CD4-positive, alpha-beta T cell treated with Interleukin-21 for 1 hour (primary cell): ENCODE measurements at regions not wholly inside any gene's neighbourhood (a gene's known extent, or its start where the extent isn't known, plus 50 kb on each side); places are given as distances from the start of the nearest gene placed in this dataset.
"Not testable (repeated sequence)": the region's sequence is repeated elsewhere in the genome, so short reads cannot be mapped to it uniquely, and the experiment has no call there.

ENCODE experiments used
- DNase-seq: peaks from one replicate; pipeline ENCODE4 v3.0.0-alpha.2; 2020

GRCh38 chr15:95205830-95206229 lies 974.5 kb downstream of the MCTP2 start:
- DNase-seq = not testable (repeated sequence)

- no peak for DNase-seq
Measured at GRCh38 chr15:95208071-95208470, 976.7 kb downstream of the MCTP2 start.

GRCh38 chr15:95208988-95209387 lies 977.6 kb downstream of the MCTP2 start:
- DNase-seq = no peak

GRCh38 chr15:95210436-95210981 lies 979.1 kb downstream of the MCTP2 start:
- no peak for DNase-seq

- DNase-seq = no peak
Measured at GRCh38 chr15:95215017-95215416, 983.7 kb downstream of the MCTP2 start.

GRCh38 chr15:95226835-95227234 lies 995.5 kb downstream of the MCTP2 start:
- DNase-seq = no peak

DNA sequence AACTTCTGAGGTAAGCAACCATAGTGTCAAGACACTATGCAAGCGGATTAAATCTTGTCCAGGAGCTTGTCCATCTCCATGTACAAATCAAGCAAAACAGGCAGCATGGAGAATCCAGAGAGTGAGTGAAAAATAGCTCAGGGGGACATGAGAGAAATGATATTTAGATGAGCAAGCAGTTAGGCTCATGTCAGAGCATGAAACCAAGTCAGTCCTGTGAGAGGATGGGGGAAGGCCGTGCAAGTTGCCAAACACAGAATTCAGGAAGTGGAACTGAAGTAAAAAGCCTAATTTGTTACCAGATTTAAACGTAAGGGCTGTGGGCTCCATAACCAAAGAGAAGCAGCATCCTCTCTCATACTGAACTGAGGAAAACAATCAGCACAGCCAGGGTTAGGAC lies 995.9 kb downstream of the MCTP2 start:
- DNase-seq = no peak

GRCh38 chr15:95228856-95229555 lies 997.6 kb downstream of the MCTP2 start:
- no peak for DNase-seq

GRCh38 chr15:95235033-95235432 lies 1003.7 kb downstream of the MCTP2 start:
- DNase-seq = no peak

DNA sequence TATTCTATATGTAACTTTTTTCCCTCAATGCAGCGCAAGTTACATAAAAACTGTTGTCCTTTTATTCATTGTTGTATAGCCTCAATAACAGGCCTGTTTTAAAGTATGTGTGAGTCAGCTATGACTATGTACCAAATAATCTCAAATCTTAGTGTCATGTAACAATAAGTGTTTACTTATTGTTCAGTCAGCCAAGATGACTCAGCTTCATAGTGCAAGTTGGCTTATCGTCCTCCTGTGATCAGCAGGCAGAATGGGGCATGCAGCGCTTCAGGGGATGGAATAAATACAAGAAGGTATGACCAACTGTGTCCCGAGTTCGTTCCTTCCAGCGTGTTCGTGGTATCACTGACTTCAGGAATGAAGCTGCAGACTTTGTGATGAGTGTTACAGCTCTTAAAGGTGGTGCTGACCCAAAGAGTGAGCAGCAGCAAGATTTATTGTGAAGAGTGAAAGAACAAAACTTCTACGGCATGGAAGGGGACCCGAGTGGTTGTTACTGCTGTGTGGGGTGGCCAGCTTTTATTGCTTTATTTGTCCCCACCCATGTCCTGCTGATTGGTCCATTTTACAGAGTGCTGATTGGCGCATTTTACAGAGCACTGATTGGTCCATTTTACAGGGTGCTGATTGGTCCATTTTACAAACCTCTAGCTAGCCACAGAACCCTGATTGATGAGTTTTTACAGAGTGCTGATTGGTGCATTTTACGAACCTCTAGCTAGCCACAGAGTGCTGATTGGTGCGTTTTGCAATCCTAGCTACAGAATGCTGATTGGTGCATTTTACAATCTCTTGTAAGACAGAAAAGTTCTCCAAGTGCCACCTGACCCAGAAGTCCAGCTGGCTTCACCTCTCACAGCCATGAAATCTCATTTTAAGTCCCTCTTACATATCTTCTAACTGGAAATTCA lies 1016.0 kb downstream of the MCTP2 start:
- no peak for DNase-seq

- no peak for DNase-seq
Measured at GRCh38 chr15:95249524-95249923, 1018.2 kb downstream of the MCTP2 start.

DNA sequence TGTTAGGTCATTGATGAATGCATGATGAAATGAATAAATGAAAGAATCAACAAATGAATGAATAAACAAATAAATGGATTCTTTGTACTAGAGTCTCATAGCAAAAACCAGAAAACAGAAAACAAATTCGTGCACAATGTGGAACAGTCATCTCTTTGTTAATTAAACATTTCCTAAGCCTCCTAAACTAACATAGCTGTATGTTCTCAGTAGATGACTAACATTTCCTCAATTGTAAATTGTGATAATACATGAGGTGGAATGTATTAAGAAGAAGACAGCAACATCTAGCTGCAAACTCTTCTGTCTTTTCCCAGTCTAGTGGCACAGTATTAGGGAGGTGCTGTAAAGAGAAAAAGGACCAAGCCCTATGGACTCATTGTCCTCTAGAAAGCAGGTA lies 1021.0 kb downstream of the MCTP2 start:
- DNase-seq = no peak

GRCh38 chr15:95254263-95254662 lies 1022.9 kb downstream of the MCTP2 start:
- DNase-seq = no peak

- DNase-seq = peak; percentile 56
Measured at GRCh38 chr15:95259513-95259912, 1028.2 kb downstream of the MCTP2 start.

GRCh38 chr15:95259965-95260364 lies 1028.6 kb downstream of the MCTP2 start:
- DNase-seq = no peak

DNA sequence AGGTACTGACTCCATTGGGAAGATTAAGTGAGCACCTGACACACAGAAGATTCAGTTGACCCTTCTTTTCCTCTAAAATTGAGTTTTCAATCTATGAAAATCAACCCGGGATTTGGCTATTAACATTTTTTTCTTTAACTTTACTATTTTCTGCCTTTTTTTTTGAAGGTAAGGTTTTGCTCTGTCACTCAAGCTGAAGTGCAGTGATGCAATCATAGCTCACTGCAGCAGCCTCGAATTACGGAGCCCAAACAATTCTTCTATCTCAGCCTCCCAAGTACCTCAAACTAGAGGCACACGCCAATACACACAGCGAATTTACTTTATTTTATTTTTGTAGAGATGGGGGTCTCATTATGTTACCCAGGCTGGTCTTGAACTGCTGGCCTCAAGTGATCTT lies 1029.5 kb downstream of the MCTP2 start:
- no peak for DNase-seq

GRCh38 chr15:95261546-95261945 lies 1030.2 kb downstream of the MCTP2 start:
- no peak for DNase-seq

DNA sequence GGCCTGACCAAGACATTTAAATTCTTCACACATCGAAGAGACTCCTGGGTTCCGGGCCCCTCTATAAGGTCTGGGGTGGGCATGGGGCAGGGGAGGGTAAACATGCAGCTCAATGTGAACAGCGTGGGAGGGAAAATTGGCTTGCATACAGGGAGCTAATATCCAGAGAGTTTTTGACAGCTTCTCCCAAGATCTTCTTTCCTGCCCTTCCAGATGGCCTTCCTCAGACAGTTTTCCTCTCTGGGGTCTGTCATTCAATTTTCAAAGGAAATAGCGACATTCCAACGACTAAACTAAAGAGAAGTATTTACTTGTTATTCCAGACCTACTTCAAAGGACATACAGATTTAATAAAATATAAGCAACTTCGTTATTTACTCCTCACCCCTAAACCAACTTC lies 1030.6 kb downstream of the MCTP2 start:
- DNase-seq = no peak

GRCh38 chr15:95262866-95263564 lies 1031.7 kb downstream of the MCTP2 start:
- DNase-seq = no peak

GRCh38 chr15:95263751-95264150 lies 1032.4 kb downstream of the MCTP2 start:
- DNase-seq = no peak

DNA sequence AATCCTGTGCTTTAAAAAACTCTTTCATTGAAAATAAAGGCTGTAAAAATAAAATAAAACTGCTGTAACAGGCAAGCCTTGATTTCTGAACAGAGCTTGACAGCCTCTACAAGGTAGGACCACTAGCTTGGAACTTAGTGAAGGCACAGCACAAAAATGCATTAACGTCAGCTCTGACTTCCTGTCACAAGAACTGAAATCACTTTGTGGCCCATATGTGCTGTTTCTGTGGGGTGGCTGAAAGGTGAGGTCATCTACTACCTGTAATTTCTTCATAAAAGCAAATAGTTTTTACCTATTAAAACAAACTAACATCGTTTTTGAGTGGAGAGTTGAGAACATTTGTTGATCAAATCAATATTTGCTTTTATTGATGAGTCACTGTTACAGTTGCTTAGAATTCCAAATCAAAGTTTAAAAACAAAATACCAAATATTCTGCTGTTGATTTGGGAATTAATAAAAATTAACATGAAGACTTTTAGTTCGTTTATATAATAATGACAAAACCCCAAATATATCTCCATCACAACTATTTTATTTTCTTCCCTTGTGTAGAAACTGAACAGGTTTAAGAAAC lies 1034.1 kb downstream of the MCTP2 start:
- DNase-seq = no peak

DNA sequence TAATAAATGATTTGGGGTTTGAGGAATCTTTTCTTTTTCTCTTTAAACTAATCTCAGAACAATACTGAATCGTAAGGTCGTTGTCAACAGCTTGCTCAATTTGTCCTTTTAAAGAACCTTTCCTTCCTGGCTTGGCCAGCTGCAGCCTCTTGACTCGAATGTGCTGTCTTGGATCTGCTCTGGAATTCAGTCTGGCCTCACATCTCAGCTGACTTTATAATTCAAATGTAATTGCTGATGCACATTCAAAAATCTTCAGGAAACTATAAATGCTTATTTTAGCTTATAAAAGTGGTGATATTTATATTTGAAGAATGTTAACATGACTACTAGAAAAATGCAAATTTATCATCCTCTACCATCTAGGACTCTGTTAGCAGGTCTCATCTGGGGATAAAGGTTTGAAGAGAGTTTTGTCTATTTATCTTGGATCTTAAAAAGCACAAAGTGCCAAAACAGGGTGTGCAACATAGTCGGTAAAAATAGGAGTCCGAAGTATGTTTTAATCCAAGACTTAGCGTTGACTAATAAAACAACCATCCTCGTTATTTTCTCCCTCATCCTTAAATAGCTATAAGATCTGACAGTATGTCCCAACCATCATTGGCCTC lies 1035.2 kb downstream of the MCTP2 start:
- DNase-seq = no peak
